HG03378 (cell line): ENCODE measurements at regions not wholly inside any gene's neighbourhood (a gene's known extent, or its start where the extent isn't known, plus 50 kb on each side); places are given as distances from the start of the nearest gene placed in this dataset.
"Not testable (repeated sequence)": the region's sequence is repeated elsewhere in the genome, so short reads cannot be mapped to it uniquely, and the experiment has no call there.

Experiments used
- ATAC-seq: cut with Tn5 transposase; IDR thresholded peaks from one replicate; pipeline ENCODE4 v1.9.1; 2021; ENCODE audit warnings: mild to moderate bottlenecking, moderate library complexity; ENCODE audit not compliant: unreplicated experiment

- ATAC-seq, result no peak
These were observed 94.8 kb downstream of the NPIPB11 start for GRCh38 chr16:29311461-29312344.

DNA sequence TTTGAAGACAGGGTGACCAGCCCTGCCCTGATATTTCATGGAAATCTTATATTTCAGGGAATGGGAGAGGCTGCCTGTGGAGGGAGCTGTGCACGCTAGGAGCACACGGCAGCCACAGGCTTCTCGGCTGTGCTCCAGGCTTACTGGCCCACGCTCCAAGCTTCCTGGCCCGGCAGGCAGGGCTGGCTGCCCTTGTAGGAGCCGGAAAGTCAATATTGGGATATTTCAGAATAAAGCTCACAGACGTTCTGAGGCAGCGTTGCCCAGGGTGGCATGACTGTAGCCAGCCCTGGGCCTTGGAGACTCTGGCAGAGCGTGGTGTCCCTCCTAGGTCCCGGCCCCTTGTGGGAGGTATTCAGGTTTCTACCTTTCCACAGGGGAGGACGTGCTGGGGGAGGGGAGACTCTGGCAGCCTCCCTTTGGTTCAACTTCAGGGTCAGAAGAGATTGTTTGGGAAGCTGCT is 95.6 kb downstream of the NPIPB11 start:
- no peak for ATAC-seq

DNA sequence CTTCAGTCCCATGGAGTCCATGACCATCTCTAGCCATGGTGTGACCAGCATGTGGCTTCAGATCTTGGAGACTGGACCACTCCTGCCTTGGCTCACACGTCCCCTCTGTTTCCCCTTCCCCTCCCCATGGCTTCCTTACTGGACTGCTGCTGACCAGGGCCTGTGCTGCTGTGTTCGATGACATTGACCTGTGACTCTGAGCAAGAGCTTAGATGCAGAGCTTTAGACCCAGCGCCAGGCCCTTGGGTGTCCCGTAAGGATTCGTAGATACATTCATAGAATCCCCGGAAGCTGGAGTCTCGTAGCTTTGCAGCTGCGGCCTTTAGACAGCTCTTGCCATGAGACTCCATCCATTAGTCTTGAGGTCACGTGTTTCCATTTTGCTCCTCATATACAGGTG is 96.3 kb downstream of the NPIPB11 start:
- ATAC-seq, result not testable (repeated sequence)

DNA sequence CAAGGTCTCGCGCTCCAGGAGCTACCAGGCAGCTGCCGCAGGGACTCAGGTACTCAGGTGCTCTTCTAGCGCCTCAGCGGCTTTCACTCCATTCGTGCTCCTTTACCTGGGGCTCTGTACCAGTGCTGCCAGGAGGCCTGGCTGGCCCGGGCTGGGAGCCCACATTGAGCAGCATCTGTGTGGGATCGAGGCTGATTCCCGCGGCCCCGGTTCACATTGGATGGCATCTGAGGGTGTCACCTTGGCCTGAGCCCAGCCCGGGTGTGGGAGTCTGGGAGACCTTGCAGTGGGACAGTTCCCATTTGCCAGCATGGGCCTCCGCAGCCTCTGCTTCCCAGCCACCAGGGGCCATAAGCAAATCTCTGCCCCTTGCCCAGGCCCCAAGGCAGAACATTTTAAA is 96.9 kb downstream of the NPIPB11 start:
- ATAC-seq, result not testable (repeated sequence)

DNA sequence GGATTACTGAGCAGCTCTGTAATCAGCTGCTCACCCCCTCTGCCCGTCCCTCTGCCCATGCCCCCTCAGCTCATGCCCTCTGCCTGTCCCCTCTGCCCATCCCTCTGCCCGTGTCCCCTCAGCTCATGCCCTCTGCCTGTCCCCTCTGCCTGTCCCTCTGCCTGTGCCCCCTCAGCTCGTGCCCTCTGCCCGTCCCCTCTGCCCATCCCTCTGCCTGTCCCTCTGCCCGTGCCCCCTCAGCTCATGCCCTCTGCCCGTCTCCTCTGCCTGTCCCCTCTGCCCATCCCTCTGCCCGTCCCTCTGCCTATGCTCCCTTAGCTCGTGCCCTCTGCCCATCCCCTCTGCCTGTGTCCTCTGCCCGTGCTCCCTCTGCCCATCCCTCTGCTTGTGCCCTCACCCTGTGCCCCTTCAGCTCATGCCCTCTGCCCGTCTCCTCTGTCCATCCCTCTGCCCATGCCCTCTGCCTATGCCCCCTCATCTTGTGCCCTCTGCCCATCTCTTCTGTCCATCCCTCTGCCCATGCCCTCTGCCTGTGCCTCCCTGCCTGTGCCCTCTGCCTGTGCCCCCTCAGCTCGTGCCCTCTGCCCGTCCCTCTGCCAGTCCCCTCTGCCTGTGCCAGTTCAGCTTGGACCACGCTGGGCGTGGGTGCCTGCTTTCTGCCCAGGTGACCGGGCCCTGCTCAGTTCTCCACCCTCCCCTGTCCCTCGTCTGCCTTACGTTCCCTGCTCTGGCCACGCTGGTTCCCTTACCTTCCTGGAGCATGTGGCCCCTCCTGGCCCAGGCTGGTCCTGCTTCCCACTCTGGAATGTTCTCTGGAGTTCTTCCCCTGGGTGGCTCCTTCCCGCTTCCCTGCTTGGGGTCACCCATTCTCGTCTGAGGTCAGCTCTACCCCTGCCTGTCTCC is 97.6 kb downstream of the NPIPB11 start:
- ATAC-seq, result no peak

GRCh38 chr16:29307598-29308507 is 98.7 kb downstream of the NPIPB11 start:
- ATAC-seq, result no peak

- no peak for ATAC-seq
These were observed 99.4 kb downstream of the NPIPB11 start for GRCh38 chr16:29306943-29307597.

DNA sequence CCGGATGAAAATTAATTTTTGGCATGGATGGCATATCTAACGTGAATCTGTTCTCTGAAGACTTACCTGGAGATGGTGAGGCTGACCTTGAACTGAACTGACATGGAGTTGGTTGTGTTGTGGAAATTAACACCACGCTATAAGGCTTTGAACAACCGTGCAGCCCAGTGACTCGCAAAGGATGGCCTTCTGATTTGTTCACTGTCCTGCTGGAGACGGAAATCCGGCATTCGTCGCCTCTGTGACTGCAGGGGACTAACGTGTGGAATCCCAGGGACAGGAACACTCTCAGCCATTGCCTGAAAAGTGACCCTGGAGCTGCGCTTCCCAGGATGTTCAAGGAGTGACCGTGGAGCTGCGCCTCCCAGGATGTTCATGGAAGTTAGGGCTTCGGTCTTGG is 100.3 kb downstream of the NPIPB11 start:
- ATAC-seq, result no peak

DNA sequence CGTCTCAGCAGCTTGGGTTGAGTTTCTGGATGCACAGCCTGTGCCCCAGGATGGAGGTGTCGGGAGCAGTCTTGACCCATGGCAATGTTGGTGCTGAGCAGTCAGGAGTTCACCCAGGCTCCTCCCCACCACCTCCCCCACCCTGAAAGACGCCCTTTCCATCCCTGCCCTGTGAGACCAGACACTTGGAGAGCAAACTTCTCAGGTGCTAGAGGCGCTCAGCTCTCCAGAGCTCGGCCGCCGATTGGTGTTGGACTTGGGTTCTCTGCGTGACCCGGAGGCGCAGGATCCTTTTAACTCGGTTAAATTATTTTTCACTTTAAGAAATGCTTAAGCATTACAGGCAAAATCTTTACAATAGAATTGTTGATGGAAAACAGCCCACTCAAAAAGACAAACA is 101.5 kb downstream of the NPIPB11 start:
- ATAC-seq, result not testable (repeated sequence)

DNA sequence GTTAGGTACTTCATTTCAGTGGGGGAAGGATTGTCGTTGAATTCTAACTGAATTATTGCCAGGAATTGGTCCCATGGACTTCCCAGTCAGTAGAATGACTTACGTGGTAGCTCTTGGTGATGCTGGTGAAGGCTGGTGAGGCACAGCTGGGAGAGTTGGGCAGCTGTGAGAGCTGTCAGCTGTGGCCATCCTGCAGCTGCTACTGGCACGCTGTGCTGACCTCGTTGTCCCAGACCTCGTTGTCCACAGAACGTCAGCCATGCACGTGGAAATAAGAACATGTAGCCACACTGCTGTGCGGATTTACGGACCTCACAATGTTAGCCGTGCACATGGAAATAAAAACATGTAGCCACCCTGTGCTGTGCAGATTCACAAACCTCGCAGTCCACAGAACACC is 102.3 kb downstream of the NPIPB11 start:
- no peak for ATAC-seq

DNA sequence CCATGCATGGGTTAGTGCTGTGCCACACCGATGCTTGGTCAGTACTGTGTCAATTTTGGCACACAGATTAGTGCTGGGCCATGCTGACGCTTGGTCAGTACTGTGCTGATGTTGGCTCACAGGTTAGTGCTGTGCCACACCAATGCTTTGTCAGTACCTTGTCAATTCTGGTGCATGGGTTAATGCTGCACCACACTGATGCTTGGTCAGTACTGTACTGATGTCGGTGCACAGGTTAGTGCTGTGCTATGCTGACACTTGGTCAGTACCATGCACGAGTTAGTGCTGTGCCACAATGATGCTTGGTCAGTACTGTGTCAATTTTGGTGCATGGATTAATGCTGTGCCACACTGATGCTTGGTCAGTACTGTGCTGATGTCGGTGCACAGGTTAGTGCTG is 103.0 kb downstream of the NPIPB11 start:
- no peak for ATAC-seq

DNA sequence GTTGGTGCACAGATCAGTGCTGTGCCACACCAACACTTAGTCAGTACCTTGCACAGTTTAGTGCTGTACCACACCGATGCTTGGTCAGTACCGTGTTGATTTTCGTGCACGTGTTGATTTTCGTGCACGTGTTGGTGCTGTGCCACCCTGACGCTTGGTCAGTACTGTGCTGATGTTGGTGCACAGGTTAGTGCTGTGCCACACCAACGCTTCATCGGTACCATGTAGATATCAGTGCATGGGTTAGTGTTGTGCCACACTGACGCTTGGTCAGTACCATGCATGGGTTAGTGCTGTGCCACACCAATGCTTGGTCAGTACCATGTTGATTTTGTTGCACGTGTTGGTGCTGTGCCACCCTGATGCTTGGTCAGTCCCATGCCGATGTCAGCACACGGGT is 103.5 kb downstream of the NPIPB11 start:
- no peak for ATAC-seq

- ATAC-seq, result not testable (repeated sequence)
These were observed 104.1 kb downstream of the NPIPB11 start for GRCh38 chr16:29302433-29302832.

GRCh38 chr16:29301662-29302285 is 104.7 kb downstream of the NPIPB11 start:
- not testable (repeated sequence) for ATAC-seq

GRCh38 chr16:29300541-29301535 is 105.7 kb downstream of the NPIPB11 start:
- not testable (repeated sequence) for ATAC-seq

GRCh38 chr16:29300030-29300491 is 106.5 kb downstream of the NPIPB11 start:
- not testable (repeated sequence) for ATAC-seq

DNA sequence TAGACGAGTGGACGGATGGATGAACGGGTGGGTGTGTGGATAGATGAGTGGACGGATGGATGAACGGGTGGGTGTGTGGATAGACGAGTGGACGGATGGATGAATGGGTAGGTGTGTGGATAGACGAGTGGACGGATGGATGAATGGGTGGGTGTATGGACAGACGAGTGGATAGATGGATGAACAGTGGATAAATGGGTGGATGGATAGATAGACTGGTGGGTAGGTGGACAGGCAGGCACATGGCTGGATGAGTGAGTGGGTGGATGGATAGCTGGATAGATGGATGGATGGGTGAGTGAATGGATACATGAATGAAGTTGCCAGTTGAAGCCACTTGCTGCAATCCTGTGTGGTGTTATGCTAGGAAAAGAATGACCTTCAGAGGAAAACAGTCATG is 107.5 kb downstream of the NPIPB11 start:
- ATAC-seq, result not testable (repeated sequence)

GRCh38 chr16:29298307-29298706 is 108.2 kb downstream of the NPIPB11 start:
- not testable (repeated sequence) for ATAC-seq
